A673 (cell line): ENCODE measurements at regions not wholly inside any gene's neighbourhood (a gene's known extent, or its start where the extent isn't known, plus 50 kb on each side); places are given as distances from the start of the nearest gene placed in this dataset.

ENCODE experiments used
- BruUV-seq: library from RNA; stranded (reverse); fragments of 400-500 nt; replicated peaks from 2 replicates; lab custom pipeline; 2021; lab: Mats Ljungman, UMichigan
- CTCF ChIA-PET: fragments of 300-600 bp; sonication (Branson Sonifier 250); formaldehyde crosslinking; loops from one replicate; lab custom pipeline; 2022; ENCODE audit warnings: antibody characterized with exemption; lab: Charles Lee
- POLR2A ChIA-PET: fragments of 300-600 bp; sonication (Branson Sonifier 250); formaldehyde crosslinking; loops from one replicate; lab custom pipeline; 2022; ENCODE audit warnings: antibody characterized with exemption; ENCODE audit not compliant: low non-redundant PET; lab: Charles Lee
- DNase-seq: peaks from one replicate; pipeline ENCODE4 v3.0.0-alpha.2; 2015; ENCODE audit warnings: low spot score
- H3K27ac ChIP-seq: fragments of 200-600 bp; sonication (generic); 2 replicates; pipeline ENCODE4 v1.5.1; 2016; ENCODE audit warnings: mixed run types, low read depth, mild to moderate bottlenecking, mixed read lengths, antibody characterized with exemption, low read length; ENCODE audit not compliant: poor library complexity, severe bottlenecking
- H3K27me3 ChIP-seq: fragments of 200-600 bp; sonication (generic); replicated peaks from 2 replicates; pipeline ENCODE4 v1.6.1; 2017; ENCODE audit warnings: mixed run types, low read depth, mild to moderate bottlenecking, mixed read lengths, antibody characterized with exemption, low read length; ENCODE audit not compliant: insufficient read depth, poor library complexity
- H3K36me3 ChIP-seq: fragments of 200-600 bp; sonication (generic); 2 replicates; pipeline ENCODE4 v1.6.1; 2016; ENCODE audit warnings: mixed run types, mild to moderate bottlenecking, mixed read lengths, antibody characterized with exemption, low read length; ENCODE audit not compliant: insufficient read depth, poor library complexity, severe bottlenecking
- H3K4me1 ChIP-seq: fragments of 200-600 bp; sonication (generic); 2 replicates; pipeline ENCODE4 v1.6.1; 2017; ENCODE audit warnings: mixed run types, mild to moderate bottlenecking, mixed read lengths, antibody characterized with exemption, low read length; ENCODE audit not compliant: insufficient read depth, poor library complexity, severe bottlenecking
- H3K4me3 ChIP-seq: fragments of 200-600 bp; sonication (generic); 2 replicates; pipeline ENCODE4 v1.5.1; 2016; ENCODE audit warnings: low read depth, mixed run types, mild to moderate bottlenecking, mixed read lengths, low read length; ENCODE audit not compliant: poor library complexity, severe bottlenecking
- H3K9me3 ChIP-seq: fragments of 200-600 bp; sonication (generic); 2 replicates; pipeline ENCODE4 v1.6.1; 2016; ENCODE audit warnings: mixed run types, low read depth, mild to moderate bottlenecking, mixed read lengths, antibody characterized with exemption, low read length; ENCODE audit not compliant: poor library complexity, severe bottlenecking
- EZH2 ChIP-seq: fragments of 200-600 bp; sonication (generic); IDR thresholded peaks from 2 replicates; pipeline ENCODE4 v1.6.1; 2017; ENCODE audit warnings: borderline replicate concordance, low read depth, mild to moderate bottlenecking, mixed read lengths, antibody characterized with exemption, low read length; ENCODE audit not compliant: poor library complexity, severe bottlenecking
- intact Hi-C: fragments of 100-400 bp; cut with micrococcal nuclease; formaldehyde crosslinking; loops from one replicate; pipeline ENCODE4 v1.10.0; 2022; ENCODE audit not compliant: unreplicated experiment
- TF ChIP-seq, protein P1 (sequence below): fragments of 300-800, 200-600 bp; sonication (generic); conservative IDR thresholded peaks from 2 replicates; pipeline ENCODE4 v1.5.1; 2017; ENCODE audit warnings: low read depth, mild to moderate bottlenecking, antibody characterized with exemption, low read length, moderate library complexity, mixed read lengths

GRCh38 chr16:47920709-47921108 lies 235.1 kb downstream of the ABCC12 start:
- Histone ChIP-seq H3K9me3 (no peaks in the 10 kb centered on the region), H3K27ac (no peak overlapping the region), H3K36me3 (no peaks in the 10 kb centered on the region), H3K4me3 (no peak overlapping the region), H3K27me3 (peaks cover 16% of the 10 kb centered on the region), H3K4me1 (no peaks in the 10 kb centered on the region)
- TF ChIP-seq EZH2 = no peak
- TF ChIP-seq, protein P1, sequence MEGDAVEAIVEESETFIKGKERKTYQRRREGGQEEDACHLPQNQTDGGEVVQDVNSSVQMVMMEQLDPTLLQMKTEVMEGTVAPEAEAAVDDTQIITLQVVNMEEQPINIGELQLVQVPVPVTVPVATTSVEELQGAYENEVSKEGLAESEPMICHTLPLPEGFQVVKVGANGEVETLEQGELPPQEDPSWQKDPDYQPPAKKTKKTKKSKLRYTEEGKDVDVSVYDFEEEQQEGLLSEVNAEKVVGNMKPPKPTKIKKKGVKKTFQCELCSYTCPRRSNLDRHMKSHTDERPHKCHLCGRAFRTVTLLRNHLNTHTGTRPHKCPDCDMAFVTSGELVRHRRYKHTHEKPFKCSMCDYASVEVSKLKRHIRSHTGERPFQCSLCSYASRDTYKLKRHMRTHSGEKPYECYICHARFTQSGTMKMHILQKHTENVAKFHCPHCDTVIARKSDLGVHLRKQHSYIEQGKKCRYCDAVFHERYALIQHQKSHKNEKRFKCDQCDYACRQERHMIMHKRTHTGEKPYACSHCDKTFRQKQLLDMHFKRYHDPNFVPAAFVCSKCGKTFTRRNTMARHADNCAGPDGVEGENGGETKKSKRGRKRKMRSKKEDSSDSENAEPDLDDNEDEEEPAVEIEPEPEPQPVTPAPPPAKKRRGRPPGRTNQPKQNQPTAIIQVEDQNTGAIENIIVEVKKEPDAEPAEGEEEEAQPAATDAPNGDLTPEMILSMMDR = no peak
- no peak for DNase-seq
- CTCF ChIA-PET = no interaction called here
- POLR2A ChIA-PET = no interaction called here
- intact Hi-C loops = no loop called here
- no TSS peak for BruUV-seq

DNA sequence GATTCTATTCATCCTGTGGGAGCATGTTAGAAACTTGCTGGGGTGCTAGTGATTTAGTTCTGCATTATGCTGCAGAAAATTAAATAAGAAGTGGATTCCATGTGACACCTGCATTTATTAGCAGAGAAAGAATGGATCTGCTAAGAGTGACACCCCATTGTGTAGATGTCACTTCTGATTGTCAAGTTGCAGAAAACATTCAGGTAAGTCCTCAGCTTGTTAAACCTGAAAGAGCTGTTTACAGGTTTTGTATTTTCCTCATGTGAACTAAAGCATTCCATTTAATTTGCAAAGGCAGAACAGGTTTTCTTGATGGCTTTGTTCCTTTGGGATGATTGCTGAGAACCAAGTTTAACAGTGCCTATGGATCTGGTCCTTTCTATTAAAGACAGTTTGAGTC lies 238.7 kb downstream of the ABCC12 start:
- H3K9me3 ChIP-seq = no peaks in the 10 kb centered on the region
- ChIA-PET CTCF (no interaction called here), POLR2A (no interaction called here)
- DNase-seq = no peak
- H3K4me1 ChIP-seq = no peaks in the 10 kb centered on the region
- intact Hi-C loops = no loop called here
- TF ChIP-seq, protein P1 = no peak
- no peaks in the 10 kb centered on the region for H3K36me3 ChIP-seq
- no peak overlapping the region for H3K4me3 ChIP-seq
- peaks cover 16% of the 10 kb centered on the region for H3K27me3 ChIP-seq
- no peak overlapping the region for H3K27ac ChIP-seq
- BruUV-seq = no TSS peak

GRCh38 chr16:47916266-47916665 lies 239.5 kb downstream of the ABCC12 start:
- Histone ChIP-seq H3K27ac (no peak overlapping the region), H3K36me3 (no peaks in the 10 kb centered on the region), H3K27me3 (peaks cover 16% of the 10 kb centered on the region), H3K9me3 (no peaks in the 10 kb centered on the region), H3K4me1 (no peaks in the 10 kb centered on the region), H3K4me3 (no peak overlapping the region)
- POLR2A ChIA-PET = no interaction called here
- intact Hi-C loops = no loop called here
- no TSS peak for BruUV-seq
- TF ChIP-seq EZH2 = no peak
- TF ChIP-seq, protein P1 = no peak
- no peak for DNase-seq
- CTCF ChIA-PET = no interaction called here
